H9 (cell line): ENCODE measurements at regions not wholly inside any gene's neighbourhood (a gene's known extent, or its start where the extent isn't known, plus 50 kb on each side); places are given as distances from the start of the nearest gene placed in this dataset.
A peak's percentile ranks its signal among the peaks of the same experiment; 100 is the strongest.

Source experiments
- DNase-seq: peaks from one replicate; pipeline ENCODE4 v3.0.0-alpha.2; 2017
- H2AFZ ChIP-seq: one replicate; pipeline ENCODE4 v1.6.1; 2013; ENCODE audit warnings: mild to moderate bottlenecking, low read length, control low read depth, moderate library complexity
- H2AK5ac ChIP-seq: 2 replicates; pipeline ENCODE4 v1.6.1; 2013; ENCODE audit warnings: low read length, control low read depth, mixed read lengths; ENCODE audit not compliant: insufficient read length
- H2BK120ac ChIP-seq: one replicate; pipeline ENCODE4 v1.6.1; 2013; ENCODE audit warnings: low read depth, mild to moderate bottlenecking, low read length, control low read depth, inconsistent platforms; ENCODE audit not compliant: poor library complexity, severe bottlenecking
- H2BK12ac ChIP-seq: 2 replicates; pipeline ENCODE4 v1.6.1; 2013; ENCODE audit warnings: low read length, control low read depth, mixed read lengths, low read depth; ENCODE audit not compliant: insufficient read length
- H2BK15ac ChIP-seq: 2 replicates; pipeline ENCODE4 v1.6.1; 2013; ENCODE audit warnings: low read depth, low read length, control low read depth
- H2BK20ac ChIP-seq: one replicate; pipeline ENCODE4 v1.6.1; 2013; ENCODE audit warnings: low read depth, mild to moderate bottlenecking, low read length, control low read depth, inconsistent platforms; ENCODE audit not compliant: poor library complexity, severe bottlenecking
- H2BK5ac ChIP-seq: 2 replicates; pipeline ENCODE4 v1.6.1; 2013; ENCODE audit warnings: low read length, control low read depth, mixed read lengths; ENCODE audit not compliant: insufficient read length
- H3K14ac ChIP-seq: 2 replicates; pipeline ENCODE4 v1.6.1; 2013; ENCODE audit warnings: low read length, control low read depth; ENCODE audit not compliant: insufficient read depth
- H3K18ac ChIP-seq: 2 replicates; pipeline ENCODE4 v1.6.1; 2013; ENCODE audit warnings: low read depth, mild to moderate bottlenecking, mixed read lengths, low read length, control low read depth; ENCODE audit not compliant: insufficient read length
- H3K23ac ChIP-seq: 2 replicates; pipeline ENCODE4 v1.6.1; 2013; ENCODE audit warnings: low read length, control low read depth, mixed read lengths, low read depth; ENCODE audit not compliant: insufficient read length
- H3K23me2 ChIP-seq: 2 replicates; pipeline ENCODE4 v1.6.1; 2013; ENCODE audit warnings: low read depth, mild to moderate bottlenecking, mixed read lengths, low read length, control low read depth; ENCODE audit not compliant: insufficient read length, poor library complexity, severe bottlenecking
- H3K27ac ChIP-seq: 2 replicates; pipeline ENCODE4 v1.5.1; 2013; ENCODE audit warnings: low read length, control low read depth, mixed read lengths, low read depth; ENCODE audit not compliant: insufficient read length
- H3K27me3 ChIP-seq: 2 replicates; pipeline ENCODE4 v1.6.1; 2013; ENCODE audit warnings: low read length, control low read depth, inconsistent platforms; ENCODE audit not compliant: insufficient read depth
- H3K4ac ChIP-seq: 2 replicates; pipeline ENCODE4 v1.6.1; 2013; ENCODE audit warnings: low read depth, mild to moderate bottlenecking, control low read depth, inconsistent platforms, low read length, moderate library complexity
- H3K4me1 ChIP-seq: 2 replicates; pipeline ENCODE4 v1.6.1; 2013; ENCODE audit warnings: low read length, control low read depth, inconsistent platforms; ENCODE audit not compliant: insufficient read depth
- H3K4me2 ChIP-seq: 2 replicates; pipeline ENCODE4 v1.6.1; 2013; ENCODE audit warnings: low read length, control low read depth, mixed read lengths; ENCODE audit not compliant: insufficient read length, insufficient read depth
- H3K56ac ChIP-seq: 2 replicates; pipeline ENCODE4 v1.6.1; 2013; ENCODE audit warnings: low read depth, mild to moderate bottlenecking, mixed read lengths, low read length, control low read depth; ENCODE audit not compliant: insufficient read length
- H3K79me1 ChIP-seq: 2 replicates; pipeline ENCODE4 v1.6.1; 2013; ENCODE audit warnings: low read depth, mild to moderate bottlenecking, moderate library complexity, low read length, control low read depth, inconsistent platforms; ENCODE audit not compliant: insufficient read depth, poor library complexity, severe bottlenecking
- H3K79me2 ChIP-seq: 2 replicates; pipeline ENCODE4 v1.6.1; 2013; ENCODE audit warnings: low read length, control low read depth, inconsistent platforms; ENCODE audit not compliant: insufficient read depth
- H3K9ac ChIP-seq: 2 replicates; pipeline ENCODE4 v1.6.1; 2013; ENCODE audit warnings: low read length, control low read depth, mixed read lengths; ENCODE audit not compliant: insufficient read length; ENCODE audit errors: extremely low read depth
- H3K9me3 ChIP-seq: one replicate; pipeline ENCODE4 v1.6.1; 2013; ENCODE audit warnings: low read depth, low read length, inconsistent platforms; ENCODE audit not compliant: control insufficient read depth
- H3T11ph ChIP-seq: one replicate; pipeline ENCODE4 v1.6.1; 2013; ENCODE audit warnings: mild to moderate bottlenecking, low read length, control low read depth, inconsistent platforms
- H4K20me1 ChIP-seq: one replicate; pipeline ENCODE4 v1.6.1; 2013; ENCODE audit not compliant: control insufficient read depth, insufficient read length, insufficient read depth
- H4K5ac ChIP-seq: 2 replicates; pipeline ENCODE4 v1.6.1; 2013; ENCODE audit warnings: low read depth, mild to moderate bottlenecking, mixed read lengths, low read length, control low read depth; ENCODE audit not compliant: insufficient read length
- H4K8ac ChIP-seq: replicated peaks from 2 replicates; pipeline ENCODE4 v1.6.1; 2013; ENCODE audit warnings: low read length, control low read depth, mixed read lengths, low read depth; ENCODE audit not compliant: insufficient read length
- H4K91ac ChIP-seq: 2 replicates; pipeline ENCODE4 v1.6.1; 2013; ENCODE audit warnings: low read depth, mild to moderate bottlenecking, moderate library complexity, mixed read lengths, low read length, control low read depth; ENCODE audit not compliant: insufficient read length
- H3K27ac Mint-ChIP-seq, 3 experiments: 2 replicates in 2 of 3; 3 replicates in 1 of 3; pipeline ENCODE4 v1.8.0; 2020 to 2021; ENCODE audit warnings: mixed read lengths in 3 of 3, mild to moderate bottlenecking in 1 of 3, moderate library complexity in 1 of 3
- H3K27me3 Mint-ChIP-seq: 2 replicates; pipeline ENCODE4 v1.8.0; 2021; ENCODE audit warnings: low read depth, mild to moderate bottlenecking, moderate library complexity, mixed read lengths
- H3K36me3 Mint-ChIP-seq, 3 experiments: 2 replicates in 2 of 3; 3 replicates in 1 of 3; pipeline ENCODE4 v1.8.0; 2020 to 2021; ENCODE audit warnings: low read depth in 3 of 3, mixed read lengths in 3 of 3; ENCODE audit not compliant: insufficient read depth in 1 of 3
- H3K4me1 Mint-ChIP-seq, 2 experiments: 2 replicates each; pipeline ENCODE4 v1.8.0; 2020; ENCODE audit warnings: mixed read lengths in 2 of 2
- H3K4me3 Mint-ChIP-seq, 2 experiments: 2 replicates in 1 of 2; 3 replicates in 1 of 2; pipeline ENCODE4 v1.8.0; 2020 to 2021; ENCODE audit warnings: mild to moderate bottlenecking in 2 of 2, mixed read lengths in 2 of 2, moderate library complexity in 1 of 2
- H3K9me3 Mint-ChIP-seq, 2 experiments: 2 replicates in 1 of 2; 3 replicates in 1 of 2; pipeline ENCODE4 v1.8.0; 2020; ENCODE audit warnings: mild to moderate bottlenecking in 2 of 2, mixed read lengths in 2 of 2, moderate library complexity in 1 of 2
- CTCF ChIP-seq: fragments of 200-600 bp; sonication (generic); conservative IDR thresholded peaks from 3 replicates; pipeline ENCODE4 v1.8.0; 2021; ENCODE audit warnings: antibody characterized with exemption, mild to moderate bottlenecking
- WGBS: extraction: QIAGEN DNeasy Blood & Tissue Kit; methylation state at CpG from one replicate; pipeline ENCODE4 v1.1.7; 2013; ENCODE audit warnings: missing lambda C conversion rate, low lambda C conversion rate, mixed read lengths; ENCODE audit not compliant: insufficient read length; ENCODE audit errors: extremely low coverage; 5-methylcytosine and 5-hydroxymethylcytosine counted together

DNA sequence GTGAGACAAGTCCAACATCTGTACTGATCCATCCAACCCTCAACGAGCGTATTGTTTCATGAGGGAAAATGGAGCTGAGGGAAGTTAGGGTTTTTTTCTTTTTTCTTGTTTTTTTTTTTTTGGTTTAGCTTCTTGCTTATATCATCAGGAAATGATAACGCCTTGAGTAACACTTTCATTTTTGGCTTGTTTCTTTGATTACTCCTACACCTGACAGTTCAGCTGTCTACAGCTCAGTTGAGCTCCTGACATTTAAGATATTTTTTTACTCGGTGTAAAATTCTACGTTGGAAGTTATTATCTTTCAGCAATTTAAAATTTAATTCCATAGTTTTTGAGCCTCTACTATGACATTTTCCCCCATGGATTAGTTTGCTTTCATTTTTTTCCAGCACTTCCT, 691.0 kb upstream of the HTR2C start:
- Histone ChIP-seq H2AK5ac (no peak overlapping the region), H2BK120ac (no peak overlapping the region), H3K79me2 (no peaks in the 10 kb centered on the region), H2BK20ac (no peak overlapping the region), H3T11ph (no peak overlapping the region), H3K27ac (no peak overlapping the region), H3K56ac (no peak overlapping the region), H4K8ac (no peak overlapping the region), H3K14ac (no peak overlapping the region), H3K23me2 (no peaks in the 10 kb centered on the region), H3K9ac (no peak overlapping the region), H4K5ac (no peak overlapping the region), H3K4me2 (no peak overlapping the region), H2BK12ac (no peak overlapping the region), H3K4me1 (no peaks in the 10 kb centered on the region; the same call in 1 of the 2 replicates), H3K27me3 (no peaks in the 10 kb centered on the region), H3K18ac (no peak overlapping the region), H3K4ac (no peak overlapping the region), H4K91ac (no peak overlapping the region), H3K23ac (no peak overlapping the region), H2BK5ac (no peak overlapping the region), H3K9me3 (no peaks in the 10 kb centered on the region), H3K79me1 (no peaks in the 10 kb centered on the region), H2BK15ac (no peak overlapping the region), H4K20me1 (no peaks in the 10 kb centered on the region), H2AFZ (no peak overlapping the region)
- DNase-seq = no peak
- Mint-ChIP-seq H3K27ac (0 out of 7 replicates have a peak overlapping the region, but pooled peaks of 1 of the 3 experiments have one; percentile 16), H3K9me3 (peaks cover 0 to 2% of the 10 kb centered on the region in 2 experiments; a peak in 1 of 5 replicates), H3K36me3 (peaks cover 11 to 30% (median 26%) of the 10 kb centered on the region in 3 experiments; a peak in 6 of 7 replicates), H3K27me3 (no peaks in the 10 kb centered on the region), H3K4me3 (no peak overlapping the region), H3K4me1 (peaks cover 6 to 8% of the 10 kb centered on the region in 2 experiments)
- no peak for TF ChIP-seq CTCF
- no CpG with 5 or more reads among the region's 5 CpGs for WGBS
